Duodenal mucosa (tissue), 2 donors: ENCODE measurements at regions not wholly inside any gene's neighbourhood (a gene's known extent, or its start where the extent isn't known, plus 50 kb on each side); places are given as distances from the start of the nearest gene placed in this dataset.

Experiments used
- H3K27ac ChIP-seq: one replicate; pipeline ENCODE4 v1.7.0; 2013; ENCODE audit warnings: low read depth, low read length
- H3K27me3 ChIP-seq, 2 donors: one replicate each; pipeline ENCODE4 v1.7.0; 2013; ENCODE audit warnings: low read length in 2 of 2, control low read depth in 1 of 2; ENCODE audit not compliant: insufficient read depth in 2 of 2, control insufficient read depth in 1 of 2
- H3K36me3 ChIP-seq, 2 donors: one replicate each; pipeline ENCODE4 v1.7.0; 2013; ENCODE audit warnings: low read length in 2 of 2, control low read depth in 1 of 2; ENCODE audit not compliant: insufficient read depth in 2 of 2, control insufficient read depth in 1 of 2
- H3K4me1 ChIP-seq, 2 donors: one replicate each; pipeline ENCODE4 v1.7.0; 2013; ENCODE audit warnings: low read length in 2 of 2, control low read depth in 1 of 2; ENCODE audit not compliant: insufficient read depth in 2 of 2, control insufficient read depth in 1 of 2
- H3K4me3 ChIP-seq, 2 donors: one replicate each; pipeline ENCODE4 v1.7.0; 2013; ENCODE audit warnings: low read length in 2 of 2, low read depth in 1 of 2
- H3K9ac ChIP-seq, 2 donors: one replicate each; pipeline ENCODE4 v1.7.0; 2013; ENCODE audit warnings: low read length in 2 of 2, low read depth in 1 of 2
- H3K9me3 ChIP-seq, 2 donors: one replicate each; pipeline ENCODE4 v1.7.0; 2013; ENCODE audit warnings: low read length in 2 of 2, control low read depth in 1 of 2; ENCODE audit not compliant: control insufficient read depth in 1 of 2

GRCh38 chr17:33491871-33492481 is 198.9 kb upstream of the ASIC2 start:
- no peak overlapping the region for H3K27ac ChIP-seq
- H3K27me3 ChIP-seq = no peaks in the 10 kb centered on the region
- no peak overlapping the region for H3K4me3 ChIP-seq
- H3K4me1 ChIP-seq = no peaks in the 10 kb centered on the region
- H3K36me3 ChIP-seq = no peaks in the 10 kb centered on the region
- no peak overlapping the region for H3K9ac ChIP-seq
- no peaks in the 10 kb centered on the region for H3K9me3 ChIP-seq

DNA sequence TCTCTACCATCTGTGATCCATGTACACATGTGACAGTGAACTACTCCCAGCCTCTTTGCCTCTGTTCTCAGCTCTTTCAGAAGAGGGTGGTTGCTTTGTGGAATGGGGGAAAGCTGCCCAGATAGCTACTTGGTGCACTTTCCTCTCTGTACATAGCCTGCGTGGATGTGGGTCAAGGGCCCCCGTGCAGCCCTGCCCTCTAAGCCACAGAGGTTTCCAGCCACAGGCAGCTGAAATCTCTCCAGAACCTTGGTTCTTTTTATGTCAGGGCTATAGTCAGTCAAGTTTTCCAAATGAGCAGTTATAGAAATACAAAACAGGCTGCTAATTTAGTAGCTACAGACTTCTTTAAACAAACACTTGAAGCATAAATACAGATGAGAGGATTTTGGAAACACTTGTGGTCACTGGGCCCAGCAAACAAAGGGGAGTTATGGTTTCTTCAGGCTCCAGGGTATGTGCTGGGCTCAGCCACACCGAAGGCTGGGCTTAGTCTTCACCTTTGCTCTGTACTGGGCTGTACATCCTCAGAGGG is 199.7 kb upstream of the ASIC2 start:
- H3K36me3 ChIP-seq = no peaks in the 10 kb centered on the region
- no peaks in the 10 kb centered on the region for H3K9me3 ChIP-seq
- H3K4me3 ChIP-seq = no peak overlapping the region
- no peak overlapping the region for H3K9ac ChIP-seq
- no peaks in the 10 kb centered on the region for H3K4me1 ChIP-seq
- H3K27ac ChIP-seq = no peak overlapping the region
- no peaks in the 10 kb centered on the region for H3K27me3 ChIP-seq

- Histone ChIP-seq H3K36me3 (no peaks in the 10 kb centered on the region), H3K27me3 (no peaks in the 10 kb centered on the region), H3K9me3 (no peaks in the 10 kb centered on the region), H3K4me3 (no peak overlapping the region), H3K9ac (no peak overlapping the region), H3K4me1 (no peaks in the 10 kb centered on the region), H3K27ac (no peak overlapping the region)
These were observed 200.5 kb upstream of the ASIC2 start for GRCh38 chr17:33493566-33493965.

DNA sequence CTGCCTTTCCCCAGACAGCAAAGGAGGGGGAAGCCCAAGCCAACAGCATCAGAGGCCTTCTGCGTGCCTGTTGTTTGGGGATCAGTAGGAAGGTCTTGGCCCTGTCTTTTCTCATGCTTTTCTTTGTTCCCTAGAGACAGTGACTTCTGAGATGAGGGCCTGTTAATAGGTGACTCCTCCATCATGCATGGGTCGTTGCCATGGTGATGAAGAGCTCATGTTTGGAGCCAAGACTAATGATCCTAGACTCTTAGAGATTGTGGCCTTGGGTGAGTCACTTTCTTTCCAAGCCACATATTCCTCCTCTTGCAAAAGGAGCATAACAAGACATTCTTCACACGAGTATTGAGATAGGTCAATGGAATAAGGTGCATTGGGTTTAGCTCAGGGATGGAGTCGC is 201.1 kb upstream of the ASIC2 start:
- no peaks in the 10 kb centered on the region for H3K4me1 ChIP-seq
- no peaks in the 10 kb centered on the region for H3K36me3 ChIP-seq
- no peaks in the 10 kb centered on the region for H3K27me3 ChIP-seq
- no peak overlapping the region for H3K9ac ChIP-seq
- H3K9me3 ChIP-seq = no peaks in the 10 kb centered on the region
- no peak overlapping the region for H3K4me3 ChIP-seq
- no peak overlapping the region for H3K27ac ChIP-seq

DNA sequence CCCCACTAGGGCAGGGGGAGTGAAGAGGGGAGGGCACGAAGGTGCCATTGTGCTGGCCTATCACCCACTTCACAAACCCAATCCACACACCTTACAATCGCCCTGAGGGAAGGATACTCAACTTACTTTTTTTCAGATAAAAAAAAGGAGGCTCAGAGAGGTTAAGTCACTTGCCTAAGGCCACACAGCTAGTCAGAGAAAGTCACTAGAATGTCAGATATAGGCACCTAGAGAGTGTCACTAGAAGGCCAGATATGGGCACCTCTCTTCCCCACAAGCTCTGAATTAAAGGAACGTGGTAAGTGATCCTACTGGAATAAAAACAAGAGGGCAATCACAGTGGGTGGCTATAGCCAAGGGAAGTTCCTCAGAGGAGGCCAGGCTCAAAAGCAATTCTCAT is 204.5 kb upstream of the ASIC2 start:
- H3K9ac ChIP-seq = no peak overlapping the region
- no peaks in the 10 kb centered on the region for H3K27me3 ChIP-seq
- H3K4me3 ChIP-seq = no peak overlapping the region
- no peaks in the 10 kb centered on the region for H3K9me3 ChIP-seq
- H3K36me3 ChIP-seq = no peaks in the 10 kb centered on the region
- H3K27ac ChIP-seq = no peak overlapping the region
- no peaks in the 10 kb centered on the region for H3K4me1 ChIP-seq

- Histone ChIP-seq H3K9ac (no peak overlapping the region), H3K4me3 (no peak overlapping the region), H3K9me3 (no peaks in the 10 kb centered on the region), H3K4me1 (no peaks in the 10 kb centered on the region), H3K27me3 (no peaks in the 10 kb centered on the region), H3K36me3 (no peaks in the 10 kb centered on the region), H3K27ac (no peak overlapping the region)
These were observed 205.0 kb upstream of the ASIC2 start for GRCh38 chr17:33498069-33498468.

DNA sequence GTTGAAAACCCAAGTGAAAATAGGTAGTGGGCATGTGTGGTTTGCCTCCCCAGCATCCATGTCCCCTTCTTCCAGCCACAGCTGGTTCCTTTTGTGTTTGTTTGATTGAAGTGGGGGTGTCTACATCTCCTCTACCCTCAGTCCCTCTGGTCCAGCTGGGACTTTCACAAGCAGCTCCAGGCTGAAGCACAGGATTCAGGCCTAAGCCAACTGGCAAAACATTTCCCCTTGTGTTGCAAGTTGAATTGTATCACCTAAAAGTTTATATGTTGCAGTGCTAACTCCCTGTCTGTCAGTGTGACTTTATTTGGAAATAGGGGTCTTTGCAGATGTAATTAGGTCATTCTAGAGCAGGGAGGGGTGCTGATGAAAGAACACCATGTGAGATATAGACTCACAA is 205.9 kb upstream of the ASIC2 start:
- H3K36me3 ChIP-seq = no peaks in the 10 kb centered on the region
- H3K9me3 ChIP-seq = no peaks in the 10 kb centered on the region
- H3K4me3 ChIP-seq = no peak overlapping the region
- no peaks in the 10 kb centered on the region for H3K4me1 ChIP-seq
- H3K9ac ChIP-seq = no peak overlapping the region
- no peak overlapping the region for H3K27ac ChIP-seq
- no peaks in the 10 kb centered on the region for H3K27me3 ChIP-seq

- H3K4me1 ChIP-seq = no peaks in the 10 kb centered on the region
These were observed 207.1 kb upstream of the ASIC2 start for GRCh38 chr17:33500151-33500550.

GRCh38 chr17:33501185-33501584 is 208.1 kb upstream of the ASIC2 start:
- no peaks in the 10 kb centered on the region for H3K36me3 ChIP-seq
- no peaks in the 10 kb centered on the region for H3K9me3 ChIP-seq
- H3K4me1 ChIP-seq = no peaks in the 10 kb centered on the region
- H3K4me3 ChIP-seq = no peak overlapping the region
- no peak overlapping the region for H3K27ac ChIP-seq
- H3K27me3 ChIP-seq = no peaks in the 10 kb centered on the region
- H3K9ac ChIP-seq = no peak overlapping the region

More at GRCh38 chr17:33500151-33500550, 207.1 kb upstream of the ASIC2 start:
- no peaks in the 10 kb centered on the region for H3K9me3 ChIP-seq
- no peaks in the 10 kb centered on the region for H3K36me3 ChIP-seq
- no peaks in the 10 kb centered on the region for H3K27me3 ChIP-seq
- H3K4me3 ChIP-seq = no peak overlapping the region
- no peak overlapping the region for H3K27ac ChIP-seq
- no peak overlapping the region for H3K9ac ChIP-seq

GRCh38 chr17:33504571-33504970 is 211.5 kb upstream of the ASIC2 start:
- Histone ChIP-seq H3K4me1 (no peaks in the 10 kb centered on the region), H3K4me3 (no peak overlapping the region), H3K27ac (no peak overlapping the region), H3K27me3 (peaks cover 0 to 4% of the 10 kb centered on the region in 2 donors), H3K36me3 (no peaks in the 10 kb centered on the region), H3K9me3 (no peaks in the 10 kb centered on the region), H3K9ac (no peak overlapping the region)
